ENCODE measurements at regions not wholly inside any gene's neighbourhood (a gene's known extent, or its start where the extent isn't known, plus 50 kb on each side); places are given as distances from the start of the nearest gene placed in this dataset.
A peak's percentile ranks its signal among the peaks of the same experiment; 100 is the strongest.

DNA sequence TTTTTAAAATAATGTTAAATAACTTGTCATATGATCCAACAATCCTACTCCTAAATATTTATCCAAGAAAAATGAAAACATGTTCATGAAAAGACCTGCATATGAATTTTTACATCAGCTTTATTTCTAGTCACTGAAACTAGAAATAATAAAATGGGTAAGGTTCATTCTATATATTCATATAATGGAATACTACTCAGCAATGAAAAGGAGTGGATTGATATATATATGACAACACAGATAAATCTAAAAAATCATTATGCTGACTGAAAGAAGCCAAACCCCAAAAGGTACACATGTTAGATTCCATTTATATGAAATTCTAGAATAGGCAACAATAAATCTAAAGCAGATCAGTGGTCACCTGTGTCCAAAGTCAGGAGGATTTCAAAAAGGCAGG lies 84.9 kb upstream of the PCBD1 start:
- CTCF ChIA-PET: no interaction called here

DNA sequence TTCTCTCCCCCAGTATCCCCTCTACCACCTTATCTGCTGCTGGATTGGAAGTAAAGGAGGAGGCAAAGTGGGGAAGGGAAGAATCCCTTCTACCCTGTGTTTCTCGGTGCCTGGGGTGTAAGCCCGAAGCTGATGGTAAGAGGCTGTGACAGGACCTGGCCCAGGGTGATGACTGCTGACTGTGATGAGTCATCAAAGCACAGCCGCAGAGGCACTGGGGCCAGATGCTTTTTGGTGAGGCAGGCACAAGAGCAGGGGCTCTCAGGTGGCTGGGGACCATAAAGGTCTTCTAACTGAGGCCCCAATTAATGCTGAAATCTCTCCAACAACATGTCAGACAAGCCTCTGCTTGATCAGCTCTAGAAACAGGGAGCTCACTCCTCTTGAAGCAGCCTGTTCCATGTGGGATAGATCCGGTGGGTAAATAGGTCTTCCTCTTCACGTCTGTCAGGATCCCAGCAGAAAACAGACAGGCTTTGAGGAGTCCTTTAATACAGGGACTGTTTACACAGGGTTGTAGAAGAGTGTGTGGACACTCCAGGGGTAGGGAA lies 86.1 kb upstream of the PCBD1 start:
- POLR2A ChIA-PET: no interaction called here
- Histone ChIP-seq H3K4me3 (ENCODE audit: low read depth, low read length) (no peak overlapping the region), H3K4me1 (ENCODE audit: control insufficient read depth, insufficient read depth, low read length) (no peaks in the 10 kb centered on the region; the same call in 1 of the 2 replicates), H3K27ac (ENCODE audit: extremely low read depth, low read depth, low read length) (no peak overlapping the region), H3K9me3 (ENCODE audit: control insufficient read depth, insufficient read depth, low read depth, low read length) (no peaks in the 10 kb centered on the region; the same call in 1 of the 2 replicates), H3K36me3 (ENCODE audit: control insufficient read depth in 2 of 2, insufficient read depth in 1 of 2, low read length in 2 of 2) (no peaks in the 10 kb centered on the region)
- CTCF ChIA-PET: interaction anchor here (0.6 to 1.8 kb wide), 2 partner anchors 48 to 1074 kb away, joined by 3 to 6 read pairs; no protein-coding TSS in a partner anchor
- TF ChIP-seq ZIC2 (tag by site-specific recombination; IDR thresholded peaks at IDR 0.05) (0 out of 2 replicates have a peak, but pooled peaks have one; percentile 5), ZNF248 (tag by site-specific recombination; IDR thresholded peaks at IDR 0.05) (no peak), ZXDB (tag by site-specific recombination; IDR thresholded peaks at IDR 0.05) (no peak), ZNF76 (tag by site-specific recombination; IDR thresholded peaks at IDR 0.05; ENCODE audit: borderline replicate concordance, low read depth) (no peak), ZBTB17 (tag by site-specific recombination; IDR thresholded peaks at IDR 0.05) (peak; percentile 91), ZNF335 (tag by site-specific recombination; conservative IDR thresholded peaks at IDR 0.05) (peak; percentile 86), ZFP3 (tag by site-specific recombination; IDR thresholded peaks at IDR 0.05; ENCODE audit: low read depth) (no peak), SP7 (tag by site-specific recombination; IDR thresholded peaks at IDR 0.05) (no peak), OSR2 (tag by site-specific recombination; IDR thresholded peaks at IDR 0.05) (no peak)
- TF ChIP-seq, protein P1, sequence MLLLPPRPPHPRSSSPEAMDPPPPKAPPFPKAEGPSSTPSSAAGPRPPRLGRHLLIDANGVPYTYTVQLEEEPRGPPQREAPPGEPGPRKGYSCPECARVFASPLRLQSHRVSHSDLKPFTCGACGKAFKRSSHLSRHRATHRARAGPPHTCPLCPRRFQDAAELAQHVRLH (tag by site-specific recombination; IDR thresholded peaks at IDR 0.05): no peak
- TF ChIP-seq, protein P2, sequence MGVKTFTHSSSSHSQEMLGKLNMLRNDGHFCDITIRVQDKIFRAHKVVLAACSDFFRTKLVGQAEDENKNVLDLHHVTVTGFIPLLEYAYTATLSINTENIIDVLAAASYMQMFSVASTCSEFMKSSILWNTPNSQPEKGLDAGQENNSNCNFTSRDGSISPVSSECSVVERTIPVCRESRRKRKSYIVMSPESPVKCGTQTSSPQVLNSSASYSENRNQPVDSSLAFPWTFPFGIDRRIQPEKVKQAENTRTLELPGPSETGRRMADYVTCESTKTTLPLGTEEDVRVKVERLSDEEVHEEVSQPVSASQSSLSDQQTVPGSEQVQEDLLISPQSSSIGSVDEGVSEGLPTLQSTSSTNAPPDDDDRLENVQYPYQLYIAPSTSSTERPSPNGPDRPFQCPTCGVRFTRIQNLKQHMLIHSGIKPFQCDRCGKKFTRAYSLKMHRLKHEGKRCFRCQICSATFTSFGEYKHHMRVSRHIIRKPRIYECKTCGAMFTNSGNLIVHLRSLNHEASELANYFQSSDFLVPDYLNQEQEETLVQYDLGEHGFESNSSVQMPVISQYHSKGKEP (tag by site-specific recombination; IDR thresholded peaks at IDR 0.05): no peak
- TF ChIP-seq, protein P3, sequence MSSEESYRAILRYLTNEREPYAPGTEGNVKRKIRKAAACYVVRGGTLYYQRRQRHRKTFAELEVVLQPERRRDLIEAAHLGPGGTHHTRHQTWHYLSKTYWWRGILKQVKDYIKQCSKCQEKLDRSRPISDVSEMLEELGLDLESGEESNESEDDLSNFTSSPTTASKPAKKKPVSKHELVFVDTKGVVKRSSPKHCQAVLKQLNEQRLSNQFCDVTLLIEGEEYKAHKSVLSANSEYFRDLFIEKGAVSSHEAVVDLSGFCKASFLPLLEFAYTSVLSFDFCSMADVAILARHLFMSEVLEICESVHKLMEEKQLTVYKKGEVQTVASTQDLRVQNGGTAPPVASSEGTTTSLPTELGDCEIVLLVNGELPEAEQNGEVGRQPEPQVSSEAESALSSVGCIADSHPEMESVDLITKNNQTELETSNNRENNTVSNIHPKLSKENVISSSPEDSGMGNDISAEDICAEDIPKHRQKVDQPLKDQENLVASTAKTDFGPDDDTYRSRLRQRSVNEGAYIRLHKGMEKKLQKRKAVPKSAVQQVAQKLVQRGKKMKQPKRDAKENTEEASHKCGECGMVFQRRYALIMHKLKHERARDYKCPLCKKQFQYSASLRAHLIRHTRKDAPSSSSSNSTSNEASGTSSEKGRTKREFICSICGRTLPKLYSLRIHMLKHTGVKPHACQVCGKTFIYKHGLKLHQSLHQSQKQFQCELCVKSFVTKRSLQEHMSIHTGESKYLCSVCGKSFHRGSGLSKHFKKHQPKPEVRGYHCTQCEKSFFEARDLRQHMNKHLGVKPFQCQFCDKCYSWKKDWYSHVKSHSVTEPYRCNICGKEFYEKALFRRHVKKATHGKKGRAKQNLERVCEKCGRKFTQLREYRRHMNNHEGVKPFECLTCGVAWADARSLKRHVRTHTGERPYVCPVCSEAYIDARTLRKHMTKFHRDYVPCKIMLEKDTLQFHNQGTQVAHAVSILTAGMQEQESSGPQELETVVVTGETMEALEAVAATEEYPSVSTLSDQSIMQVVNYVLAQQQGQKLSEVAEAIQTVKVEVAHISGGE (tag by site-specific recombination; conservative IDR thresholded peaks at IDR 0.05; ENCODE audit: low read depth): no peak
- TF ChIP-seq, protein P4, sequence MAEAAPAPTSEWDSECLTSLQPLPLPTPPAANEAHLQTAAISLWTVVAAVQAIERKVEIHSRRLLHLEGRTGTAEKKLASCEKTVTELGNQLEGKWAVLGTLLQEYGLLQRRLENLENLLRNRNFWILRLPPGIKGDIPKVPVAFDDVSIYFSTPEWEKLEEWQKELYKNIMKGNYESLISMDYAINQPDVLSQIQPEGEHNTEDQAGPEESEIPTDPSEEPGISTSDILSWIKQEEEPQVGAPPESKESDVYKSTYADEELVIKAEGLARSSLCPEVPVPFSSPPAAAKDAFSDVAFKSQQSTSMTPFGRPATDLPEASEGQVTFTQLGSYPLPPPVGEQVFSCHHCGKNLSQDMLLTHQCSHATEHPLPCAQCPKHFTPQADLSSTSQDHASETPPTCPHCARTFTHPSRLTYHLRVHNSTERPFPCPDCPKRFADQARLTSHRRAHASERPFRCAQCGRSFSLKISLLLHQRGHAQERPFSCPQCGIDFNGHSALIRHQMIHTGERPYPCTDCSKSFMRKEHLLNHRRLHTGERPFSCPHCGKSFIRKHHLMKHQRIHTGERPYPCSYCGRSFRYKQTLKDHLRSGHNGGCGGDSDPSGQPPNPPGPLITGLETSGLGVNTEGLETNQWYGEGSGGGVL (tag by site-specific recombination; IDR thresholded peaks at IDR 0.05): no peak

More for the DNA sequence above, 84.9 kb upstream of the PCBD1 start:
- H3K9me3 ChIP-seq (ENCODE audit: control insufficient read depth, insufficient read depth, low read depth, low read length): no peaks in the 10 kb centered on the region; the same call in 1 of the 2 replicates
- no peak overlapping the region for H3K4me3 ChIP-seq (ENCODE audit: low read depth, low read length)
- no peak overlapping the region for H3K27ac ChIP-seq (ENCODE audit: extremely low read depth, low read depth, low read length)
- H3K36me3 ChIP-seq (ENCODE audit: control insufficient read depth in 2 of 2, insufficient read depth in 1 of 2, low read length in 2 of 2): no peaks in the 10 kb centered on the region
- POLR2A ChIA-PET: no interaction called here
- no peaks in the 10 kb centered on the region; the same call in 1 of the 2 replicates for H3K4me1 ChIP-seq (ENCODE audit: control insufficient read depth, insufficient read depth, low read length)
- TF ChIP-seq ZNF146 (tag by site-specific recombination; IDR thresholded peaks at IDR 0.05) (peak; percentile 47; the same call in 1 of the 2 replicates), ZNF555 (tag by site-specific recombination; conservative IDR thresholded peaks at IDR 0.05) (no peak)

All from HEK293 (cell line).